ENCODE measurements at regions not wholly inside any gene's neighbourhood (a gene's known extent, or its start where the extent isn't known, plus 50 kb on each side); places are given as distances from the start of the nearest gene placed in this dataset.

- Histone ChIP-seq H3K4me1 (no peaks in the 10 kb centered on the region), H3K27ac (no peak overlapping the region), H3K9me3 (peaks cover 0 to 6% (median 2%) of the 10 kb centered on the region in 4 donors), H3K27me3 (no peaks in the 10 kb centered on the region), H3K4me3 (no peak overlapping the region), H3K36me3 (no peaks in the 10 kb centered on the region)
- ATAC-seq (ENCODE audit: low FRiP score in 2 of 2) (peak in 1 of 2 donors; percentile 76), DNase-seq (no peak)
- WGBS, 2 donors = 65 to 86% methylated on average over 3 of the region's 3 CpGs
- TF ChIP-seq POLR2A (IDR thresholded peaks at IDR 0.05) (no peak), EP300 (IDR thresholded peaks at IDR 0.05) (no peak)
These were observed 452.1 kb upstream of the ST6GAL2 start for GRCh38 chr2:107338059-107338458.

- no peaks in the 10 kb centered on the region for H3K27me3 ChIP-seq
- H3K36me3 ChIP-seq = no peaks in the 10 kb centered on the region
- TF ChIP-seq POLR2AphosphoS5 (IDR thresholded peaks at IDR 0.05) (no peak), EP300 (IDR thresholded peaks at IDR 0.05) (no peak), CTCF (IDR thresholded peaks at IDR 0.05) (no peak), POLR2A (IDR thresholded peaks at IDR 0.05) (no peak)
- H3K4me3 ChIP-seq = no peak overlapping the region
- WGBS, 2 donors = 71 to 73% methylated on average over 6 of the region's 6 CpGs
- H3K4me1 ChIP-seq = no peaks in the 10 kb centered on the region
- ATAC-seq (ENCODE audit: low FRiP score in 2 of 2) (no peak), DNase-seq (no peak)
- H3K9me3 ChIP-seq = peaks cover 0 to 6% (median 2%) of the 10 kb centered on the region in 4 donors
- no peak overlapping the region for H3K27ac ChIP-seq
These were observed 452.6 kb upstream of the ST6GAL2 start for GRCh38 chr2:107338571-107338970.

- TF ChIP-seq CTCF (IDR thresholded peaks at IDR 0.05) = no peak
- 93 to 98% methylated on average over 2 of the region's 2 CpGs for WGBS, 2 donors
- no peaks in the 10 kb centered on the region for H3K36me3 ChIP-seq
- H3K9me3 ChIP-seq = peaks cover 0 to 6% (median 2%) of the 10 kb centered on the region in 4 donors
- DNase-seq (no peak), ATAC-seq (ENCODE audit: low FRiP score in 2 of 2) (no peak)
- no peak overlapping the region for H3K27ac ChIP-seq
- no peak overlapping the region for H3K4me3 ChIP-seq
- H3K4me1 ChIP-seq = no peaks in the 10 kb centered on the region
- no peaks in the 10 kb centered on the region for H3K27me3 ChIP-seq
These were observed 455.0 kb upstream of the ST6GAL2 start for GRCh38 chr2:107340955-107341354.

- no peak for DNase-seq
- no peak overlapping the region for H3K4me3 ChIP-seq
- no peaks in the 10 kb centered on the region for H3K9me3 ChIP-seq
- no peaks in the 10 kb centered on the region for H3K27me3 ChIP-seq
- H3K36me3 ChIP-seq = no peaks in the 10 kb centered on the region
- ATAC-seq (ENCODE audit: low FRiP score in 2 of 2) = no peak
- TF ChIP-seq EP300 (IDR thresholded peaks at IDR 0.05) = no peak
- TF ChIP-seq POLR2AphosphoS5 (IDR thresholded peaks at IDR 0.05) = no peak
- TF ChIP-seq CTCF (IDR thresholded peaks at IDR 0.05) = no peak
- no peak for TF ChIP-seq POLR2A (IDR thresholded peaks at IDR 0.05)
- no peak overlapping the region for H3K27ac ChIP-seq
- 94 to 95% methylated on average over 4 of the region's 4 CpGs for WGBS, 2 donors
- no peaks in the 10 kb centered on the region for H3K4me1 ChIP-seq
These were observed 463.4 kb upstream of the ST6GAL2 start for GRCh38 chr2:107349329-107349728.

- ATAC-seq (ENCODE audit: low FRiP score in 2 of 2) = no peak
- H3K27ac ChIP-seq = no peak overlapping the region
- DNase-seq = no peak
- H3K9me3 ChIP-seq = no peaks in the 10 kb centered on the region
- 83% methylated on average over 3 of the region's 3 CpGs for WGBS, 2 donors
- H3K4me3 ChIP-seq = no peak overlapping the region
- H3K4me1 ChIP-seq = no peaks in the 10 kb centered on the region
- H3K27me3 ChIP-seq = no peaks in the 10 kb centered on the region
- H3K36me3 ChIP-seq = no peaks in the 10 kb centered on the region
- TF ChIP-seq EP300 (IDR thresholded peaks at IDR 0.05) = no peak
- no peak for TF ChIP-seq CTCF (IDR thresholded peaks at IDR 0.05)
- TF ChIP-seq POLR2A (IDR thresholded peaks at IDR 0.05) = no peak
- no peak for TF ChIP-seq POLR2AphosphoS5 (IDR thresholded peaks at IDR 0.05)
These were observed 468.2 kb upstream of the ST6GAL2 start for GRCh38 chr2:107354175-107354574.

All from upper lobe of left lung (tissue), 6 donors.